SU-DHL-6 (cell line): ENCODE measurements at regions not wholly inside any gene's neighbourhood (a gene's known extent, or its start where the extent isn't known, plus 50 kb on each side); places are given as distances from the start of the nearest gene placed in this dataset.

ENCODE experiments used
- CTCF ChIP-seq: fragments of 200-600 bp; sonication (generic); IDR thresholded peaks from one replicate; pipeline ENCODE4 v1.5.1; 2017; ENCODE audit warnings: antibody characterized with exemption, mild to moderate bottlenecking, low read length, moderate library complexity; ENCODE audit not compliant: insufficient read depth, poor library complexity, severe bottlenecking
- EZH2phosphoT487 ChIP-seq: fragments of 200-600 bp; sonication (generic), shearing (Covaris generic); conservative IDR thresholded peaks from 2 replicates; pipeline ENCODE4 v1.6.1; 2018; ENCODE audit warnings: mild to moderate bottlenecking, antibody characterized with exemption, low read length, moderate library complexity, mixed read lengths

- no peak for TF ChIP-seq CTCF
- TF ChIP-seq EZH2phosphoT487, result no peak
Measured at GRCh38 chr7:33778195-33778594, 127.1 kb upstream of the BMPER start.
